ENCODE measurements at regions not wholly inside any gene's neighbourhood (a gene's known extent, or its start where the extent isn't known, plus 50 kb on each side); places are given as distances from the start of the nearest gene placed in this dataset.

DNA sequence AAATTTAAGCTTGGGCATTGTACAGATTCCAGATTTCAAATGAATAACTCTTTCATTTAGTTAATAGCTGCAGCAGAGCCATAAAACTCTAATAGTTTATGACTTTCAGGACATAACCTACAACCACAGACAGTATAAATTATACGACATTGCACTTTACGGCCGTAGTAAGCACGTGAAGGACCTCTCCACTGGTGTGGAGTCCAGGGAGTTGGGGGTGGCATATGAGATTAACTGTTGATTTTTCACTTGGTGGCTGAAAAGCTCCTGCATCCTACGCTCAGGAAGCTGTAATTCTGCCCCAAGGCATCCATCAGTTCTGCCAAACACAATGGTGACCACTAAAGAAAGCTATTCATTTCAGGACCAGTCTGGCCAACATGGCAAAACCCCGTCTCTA, 376.2 kb downstream of the SOX11 start:
- DNase-seq (ENCODE audit: low read depth): no peak

GRCh38 chr2:6069381-6069780, 377.2 kb downstream of the SOX11 start:
- DNase-seq (ENCODE audit: low read depth): no peak

DNA sequence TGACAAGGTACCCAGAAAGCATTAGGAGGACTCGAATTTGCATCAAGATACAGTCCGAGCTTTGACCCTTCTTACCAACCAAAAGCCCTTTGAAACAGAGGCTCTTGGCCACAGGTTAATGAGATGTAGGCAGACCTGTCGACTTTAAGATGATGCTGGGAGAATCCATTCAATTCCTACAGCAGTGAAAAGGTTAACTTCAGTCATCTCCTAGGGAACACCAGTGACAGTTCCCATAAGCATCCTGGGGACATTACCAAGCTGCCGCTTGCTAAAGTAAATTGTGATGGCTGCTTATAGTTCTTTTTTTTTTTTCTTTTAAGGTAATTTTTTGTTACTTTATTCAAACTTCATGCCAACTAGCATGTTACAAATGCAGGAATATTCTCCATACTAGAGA, 379.3 kb downstream of the SOX11 start:
- DNase-seq (ENCODE audit: low read depth): no peak

- no peak for DNase-seq (ENCODE audit: low read depth)
Measured at GRCh38 chr2:6072276-6072675, 380.1 kb downstream of the SOX11 start.

DNA sequence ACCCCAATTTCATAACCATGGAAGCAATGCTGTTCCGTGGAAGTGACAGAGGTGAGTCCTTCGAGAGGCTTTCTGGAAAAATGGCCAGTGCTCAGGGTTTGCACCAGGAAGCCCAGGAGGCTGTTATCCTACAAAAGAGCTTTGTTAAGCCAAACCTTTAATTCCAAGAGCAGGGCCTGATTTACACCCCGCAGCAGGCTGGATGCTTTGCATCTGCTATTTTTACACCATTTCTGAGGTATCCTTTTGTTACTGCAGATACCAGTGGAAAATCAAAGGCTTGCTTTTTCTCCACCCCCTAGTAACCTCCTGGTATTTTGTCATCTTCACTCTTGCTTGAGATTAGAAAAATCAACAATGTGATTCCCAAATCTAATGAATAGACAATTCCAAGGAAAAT, 380.6 kb downstream of the SOX11 start:
- no peak for DNase-seq (ENCODE audit: low read depth)

DNA sequence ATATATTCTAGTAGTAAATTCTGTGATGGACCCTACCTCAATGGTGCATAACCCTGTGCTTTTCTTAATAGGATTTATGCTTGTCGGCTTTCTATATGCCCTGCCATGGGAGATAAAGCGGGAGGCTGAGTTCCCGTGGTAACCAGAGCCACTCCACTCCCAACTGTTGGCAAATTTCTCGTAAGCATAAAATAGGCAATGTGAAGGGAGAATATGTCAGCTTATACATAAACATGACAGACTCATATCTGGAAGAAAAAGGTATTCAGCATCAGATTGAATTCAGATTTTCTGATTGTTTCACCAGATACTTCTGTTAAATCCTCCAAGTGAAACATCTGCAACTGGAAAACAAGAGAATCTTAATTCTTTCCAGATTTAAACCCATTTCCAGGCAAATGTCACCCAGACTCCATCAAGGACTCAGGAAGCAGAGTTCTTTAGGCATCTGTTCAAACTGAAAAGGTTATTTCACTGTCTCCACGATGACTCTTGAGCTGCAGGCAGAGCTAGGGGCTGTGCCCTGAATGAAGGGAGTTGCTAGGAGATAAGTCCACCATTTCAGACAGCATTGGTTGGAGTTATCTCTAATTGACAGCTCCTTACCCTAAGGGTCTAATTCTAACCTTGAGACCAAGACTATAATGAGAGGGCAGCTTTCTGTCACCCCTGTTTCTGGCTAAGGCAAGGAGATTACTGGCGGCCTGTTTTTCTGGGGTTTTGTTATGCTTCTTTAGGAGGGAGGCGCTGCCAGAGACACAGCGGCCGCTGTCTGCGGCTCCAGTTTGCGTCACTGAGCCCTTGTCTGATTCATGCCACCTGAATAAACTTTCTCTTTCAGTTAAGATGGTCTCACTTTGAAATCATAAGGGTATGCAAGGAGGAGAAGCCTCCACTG, 381.3 kb downstream of the SOX11 start:
- DNase-seq (ENCODE audit: low read depth): no peak

GRCh38 chr2:6074089-6074643, 382.0 kb downstream of the SOX11 start:
- no peak for DNase-seq (ENCODE audit: low read depth)

DNA sequence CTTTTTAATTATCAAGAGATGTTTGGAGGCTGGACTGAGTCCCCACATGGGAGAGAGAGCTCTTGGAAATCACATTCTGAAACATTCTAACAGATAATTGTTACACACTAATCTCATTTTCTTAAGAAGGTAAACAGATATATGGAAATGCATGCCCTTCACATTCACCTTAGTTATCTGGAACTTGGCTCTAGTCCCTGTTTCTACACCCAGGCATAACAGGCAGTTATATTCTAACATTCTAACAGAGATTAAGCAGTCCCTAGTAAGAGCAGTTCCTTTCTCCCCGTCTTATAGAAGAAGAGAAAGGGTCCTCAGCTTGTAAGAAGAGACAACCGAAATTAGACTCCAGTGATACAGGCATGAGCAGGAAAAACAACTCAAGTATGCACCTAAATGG, 385.4 kb downstream of the SOX11 start:
- no peak for DNase-seq (ENCODE audit: low read depth)

DNA sequence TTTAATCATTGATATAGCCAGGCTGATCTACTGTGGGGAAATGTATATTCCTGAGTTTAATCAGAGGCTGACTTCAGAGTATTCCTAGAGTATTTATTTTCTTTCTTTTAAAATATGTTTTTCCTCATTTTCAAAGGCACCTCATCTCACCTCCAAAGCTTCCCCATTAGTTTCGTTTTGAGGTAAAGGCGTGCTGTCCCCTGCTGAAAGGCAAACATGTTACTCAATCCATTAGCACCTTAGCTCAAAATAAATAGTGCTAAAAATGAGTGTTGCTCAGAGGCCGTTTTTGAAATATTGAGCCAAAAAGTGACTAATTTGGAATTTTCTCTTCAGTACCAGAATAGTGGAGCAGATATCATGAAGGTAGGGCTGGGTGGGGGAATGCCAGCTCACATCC, 386.2 kb downstream of the SOX11 start:
- no peak for DNase-seq (ENCODE audit: low read depth)

DNA sequence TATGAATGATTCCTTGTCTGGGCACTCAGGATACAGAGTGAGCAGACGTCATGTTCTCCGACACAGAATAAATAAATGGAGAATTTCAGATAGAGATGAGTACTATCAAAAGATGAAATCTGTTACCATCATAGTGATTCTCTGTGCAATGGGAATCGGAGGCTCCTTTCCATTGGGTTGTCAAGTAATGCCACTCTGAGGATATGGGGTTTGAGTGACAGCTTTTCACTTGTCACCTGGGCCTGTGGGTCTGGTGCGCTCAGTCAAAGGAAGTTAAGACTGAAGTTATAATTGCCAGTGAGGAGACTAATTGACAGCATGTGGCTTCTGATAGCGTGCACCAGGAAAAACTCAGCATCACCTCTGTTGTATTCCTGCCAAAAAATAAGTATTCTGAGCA, 387.2 kb downstream of the SOX11 start:
- no peak for DNase-seq (ENCODE audit: low read depth)

DNA sequence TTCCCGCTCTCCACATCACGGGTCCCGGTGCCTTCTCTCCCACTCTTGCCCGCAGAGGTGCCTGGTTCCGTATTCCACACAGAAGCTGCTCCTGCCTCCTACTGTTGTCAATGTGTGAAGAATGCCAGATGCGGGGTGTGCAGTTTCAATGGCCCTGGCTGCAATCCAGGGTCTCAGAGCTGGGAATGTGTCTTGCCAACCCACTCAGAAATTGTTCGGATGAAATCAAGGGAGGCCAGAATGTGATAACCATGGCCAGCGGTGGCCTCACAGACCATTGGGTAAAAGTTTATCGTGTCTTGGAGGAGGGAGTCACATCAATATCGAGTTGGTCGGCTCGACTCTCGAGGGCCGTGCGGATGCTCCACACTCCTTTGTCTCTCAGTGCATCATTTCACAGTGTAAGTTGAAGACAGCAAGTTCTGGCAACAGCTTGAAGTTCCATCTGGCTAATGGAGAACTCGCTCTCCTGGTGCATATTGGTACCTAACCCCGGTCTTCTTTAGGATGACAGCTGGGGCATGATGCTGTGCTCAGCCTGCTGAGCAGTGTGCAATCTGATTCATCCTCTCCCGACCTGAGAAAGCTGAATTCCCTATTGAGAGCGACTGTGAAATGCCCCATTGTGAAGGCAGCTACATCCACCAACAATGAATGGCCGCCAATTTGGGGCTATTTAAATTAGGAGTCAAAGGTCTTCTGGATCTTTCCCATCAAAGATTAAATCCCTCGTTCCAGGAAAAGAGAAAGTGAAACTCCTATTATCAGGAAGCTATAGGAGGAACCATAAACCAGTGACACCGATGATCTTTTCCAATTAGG, 389.0 kb downstream of the SOX11 start:
- no peak for DNase-seq (ENCODE audit: low read depth)

GRCh38 chr2:6081955-6082624, 389.9 kb downstream of the SOX11 start:
- no peak for DNase-seq (ENCODE audit: low read depth)

DNA sequence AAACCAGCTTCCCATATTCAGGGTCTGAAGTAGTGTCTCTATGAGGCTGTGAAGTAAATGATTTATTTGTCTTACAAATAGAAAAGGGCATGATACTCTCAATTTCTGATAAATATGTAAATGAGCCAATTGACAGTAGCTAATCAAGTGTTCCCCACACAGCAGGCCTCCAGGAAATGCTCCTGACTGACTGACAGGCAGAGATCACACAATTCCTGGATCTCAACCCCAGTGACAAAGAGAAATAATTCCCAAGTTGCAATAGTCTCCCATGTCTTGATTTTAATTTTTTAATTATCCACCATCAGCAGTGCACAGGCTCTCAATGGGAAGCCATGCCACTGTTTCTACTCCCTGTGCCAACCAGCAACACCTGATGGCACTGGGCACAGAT, 390.4 kb downstream of the SOX11 start:
- DNase-seq (ENCODE audit: low read depth): no peak

DNA sequence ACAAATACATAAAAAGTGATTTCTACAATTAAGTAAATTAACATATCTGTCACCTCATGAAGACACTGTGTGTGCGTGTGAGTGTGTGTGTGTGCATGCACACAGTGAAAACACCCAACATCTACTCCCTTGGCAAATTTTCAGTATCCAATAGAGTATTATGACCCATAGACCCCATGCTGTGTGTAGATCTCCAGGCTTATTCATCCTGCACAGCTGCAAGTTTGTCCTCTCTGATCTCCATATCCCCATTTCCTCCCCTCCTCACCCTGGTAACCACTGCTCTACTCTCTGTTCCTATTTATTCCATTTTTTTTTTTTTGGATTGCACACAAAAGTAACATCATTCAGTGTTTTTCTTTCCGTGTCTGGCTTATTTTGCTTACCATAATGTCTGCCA, 391.0 kb downstream of the SOX11 start:
- no peak for DNase-seq (ENCODE audit: low read depth)

DNA sequence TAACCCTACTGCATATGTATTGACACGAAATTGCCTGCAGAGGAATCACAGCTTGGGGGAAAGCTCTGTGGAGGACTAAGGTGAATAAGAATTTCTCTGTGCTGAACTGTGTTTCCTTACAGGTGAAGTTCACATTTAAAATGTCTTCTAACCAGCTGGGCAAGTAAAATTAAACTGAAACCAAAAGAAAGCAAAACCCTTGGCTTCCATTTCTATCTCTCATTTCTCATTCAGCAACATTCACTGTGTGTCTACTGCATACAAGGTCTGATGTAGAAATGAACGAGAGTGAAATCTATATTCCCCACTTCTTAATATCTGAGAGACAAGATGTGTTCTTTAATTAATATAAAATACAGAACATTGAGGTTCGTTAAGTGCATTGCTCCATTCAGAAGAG, 397.3 kb downstream of the SOX11 start:
- DNase-seq (ENCODE audit: low read depth): no peak

DNA sequence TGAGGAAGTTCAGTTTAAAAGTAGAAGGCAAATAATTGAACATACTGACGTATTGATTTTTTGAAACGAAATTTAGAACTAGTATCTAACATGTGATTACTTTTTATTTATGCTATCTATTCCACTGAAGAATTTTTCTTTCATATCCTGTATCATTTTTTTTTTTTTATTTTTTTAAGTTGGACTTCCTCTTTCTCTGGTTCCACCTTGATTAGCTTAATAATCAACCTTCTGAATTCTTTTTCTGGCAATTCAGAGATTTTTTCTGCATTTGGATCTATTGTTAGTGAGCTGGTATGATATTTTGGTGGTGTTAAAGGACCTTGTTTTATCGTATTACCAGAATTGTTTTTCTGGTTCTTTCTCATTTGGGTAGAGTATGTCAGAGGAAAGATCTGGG, 411.2 kb downstream of the SOX11 start:
- no peak for DNase-seq (ENCODE audit: low read depth)

GRCh38 chr2:6103949-6104348, 411.8 kb downstream of the SOX11 start:
- no peak for DNase-seq (ENCODE audit: low read depth)

DNA sequence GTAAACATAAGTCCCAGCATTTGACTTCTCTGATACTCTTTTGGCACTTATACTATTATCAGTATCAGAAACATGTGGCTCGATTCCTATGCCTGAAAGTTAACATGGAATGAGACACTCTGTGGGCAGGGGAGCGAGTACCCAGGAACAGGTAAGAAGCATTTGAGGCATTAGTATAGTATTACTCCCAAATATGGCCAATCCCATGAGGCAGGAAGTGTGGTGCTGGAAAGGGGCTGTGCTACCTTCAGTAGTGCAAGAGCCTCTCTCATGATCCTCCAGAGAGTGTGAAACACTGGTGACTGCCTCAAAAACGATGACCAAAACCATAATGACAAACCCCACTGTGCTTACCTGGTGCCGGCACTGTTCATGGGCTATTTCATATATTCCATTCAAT, 415.1 kb downstream of the SOX11 start:
- no peak for DNase-seq (ENCODE audit: low read depth)

DNA sequence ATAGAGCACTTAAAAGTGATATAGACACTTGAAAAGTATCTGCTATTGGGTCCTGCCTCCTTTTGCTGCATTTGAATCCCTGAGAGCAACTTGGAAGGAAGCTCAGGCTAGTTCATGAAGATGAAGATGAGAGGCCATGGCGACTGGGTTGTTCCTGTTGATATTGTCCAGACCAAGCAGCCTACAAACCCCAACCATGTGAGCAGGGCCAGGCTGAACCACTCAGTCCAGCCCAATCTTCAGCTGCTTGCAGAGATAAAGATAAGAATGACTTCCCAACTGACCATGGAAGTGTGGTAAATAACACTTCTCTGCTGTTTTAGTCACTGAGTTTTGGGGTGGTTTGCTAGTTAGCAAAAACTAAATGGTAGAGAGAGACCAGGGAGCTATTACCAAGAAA, 417.6 kb downstream of the SOX11 start:
- DNase-seq (ENCODE audit: low read depth): no peak

DNA sequence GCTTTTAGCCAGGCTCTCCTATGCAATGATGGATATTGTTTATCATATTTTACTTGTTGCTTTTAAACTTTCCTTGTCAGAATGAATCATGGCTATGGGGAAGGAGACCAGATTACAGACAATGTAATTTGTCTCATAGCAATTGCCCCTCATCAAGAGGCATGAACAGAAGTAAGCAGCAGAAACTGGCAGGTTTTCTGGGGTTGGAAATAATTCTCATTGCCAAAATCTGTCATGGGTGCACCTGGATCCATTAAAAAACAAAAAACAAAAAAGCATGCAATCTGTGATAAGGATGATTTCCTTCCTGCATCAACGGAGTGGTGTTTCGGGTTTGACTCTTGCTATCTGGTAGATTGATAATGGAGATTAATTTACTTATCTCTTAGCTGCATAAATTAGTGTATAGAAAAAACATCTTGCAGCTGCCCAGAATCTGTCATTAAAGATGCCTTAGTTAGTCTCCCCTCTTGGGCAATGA, 419.6 kb downstream of the SOX11 start:
- DNase-seq (ENCODE audit: low read depth): no peak

GRCh38 chr2:6113786-6114185, 421.6 kb downstream of the SOX11 start:
- no peak for DNase-seq (ENCODE audit: low read depth)

- no peak for DNase-seq (ENCODE audit: low read depth)
Measured at GRCh38 chr2:6127718-6128117, 435.5 kb downstream of the SOX11 start.
